ENCODE measurements at regions not wholly inside any gene's neighbourhood (a gene's known extent, or its start where the extent isn't known, plus 50 kb on each side); places are given as distances from the start of the nearest gene placed in this dataset.

DNA sequence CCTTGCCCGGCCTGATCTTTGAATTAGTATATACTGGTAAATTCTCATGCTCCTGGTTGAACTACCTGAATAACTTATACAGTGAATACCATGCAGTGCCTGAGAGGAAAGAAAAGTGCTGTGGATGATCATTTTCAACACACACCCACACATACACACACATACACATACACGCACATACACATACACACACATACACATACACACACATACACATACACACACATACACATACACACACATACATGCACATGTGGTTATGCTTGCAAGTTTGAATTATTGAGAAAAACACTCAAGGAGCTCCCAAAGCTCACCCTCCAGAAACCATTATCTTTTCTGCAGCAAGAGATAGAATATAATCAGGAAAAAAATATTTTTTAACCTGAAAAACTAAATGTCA is 366.9 kb upstream of the RASGEF1B start:
- TF ChIP-seq, protein P1, sequence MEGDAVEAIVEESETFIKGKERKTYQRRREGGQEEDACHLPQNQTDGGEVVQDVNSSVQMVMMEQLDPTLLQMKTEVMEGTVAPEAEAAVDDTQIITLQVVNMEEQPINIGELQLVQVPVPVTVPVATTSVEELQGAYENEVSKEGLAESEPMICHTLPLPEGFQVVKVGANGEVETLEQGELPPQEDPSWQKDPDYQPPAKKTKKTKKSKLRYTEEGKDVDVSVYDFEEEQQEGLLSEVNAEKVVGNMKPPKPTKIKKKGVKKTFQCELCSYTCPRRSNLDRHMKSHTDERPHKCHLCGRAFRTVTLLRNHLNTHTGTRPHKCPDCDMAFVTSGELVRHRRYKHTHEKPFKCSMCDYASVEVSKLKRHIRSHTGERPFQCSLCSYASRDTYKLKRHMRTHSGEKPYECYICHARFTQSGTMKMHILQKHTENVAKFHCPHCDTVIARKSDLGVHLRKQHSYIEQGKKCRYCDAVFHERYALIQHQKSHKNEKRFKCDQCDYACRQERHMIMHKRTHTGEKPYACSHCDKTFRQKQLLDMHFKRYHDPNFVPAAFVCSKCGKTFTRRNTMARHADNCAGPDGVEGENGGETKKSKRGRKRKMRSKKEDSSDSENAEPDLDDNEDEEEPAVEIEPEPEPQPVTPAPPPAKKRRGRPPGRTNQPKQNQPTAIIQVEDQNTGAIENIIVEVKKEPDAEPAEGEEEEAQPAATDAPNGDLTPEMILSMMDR (IDR thresholded peaks at IDR 0.05), result no peak
- DNase-seq (ENCODE audit: low spot score) (no peak), ATAC-seq (ENCODE audit: insufficient number of reproducible peaks, low FRiP score, low read depth) (no peak)
- Histone ChIP-seq H3K27me3 (replicated peaks; ENCODE audit: insufficient read depth) (no peaks in the 10 kb centered on the region), H3K27ac (no peak overlapping the region), H3K4me1 (ENCODE audit: control insufficient read depth in 1 of 2, low read depth in 2 of 2) (no peaks in the 10 kb centered on the region), H3K36me3 (no peaks in the 10 kb centered on the region), H3K4me3 (no peak overlapping the region), H3K9me3 (no peaks in the 10 kb centered on the region)

DNA sequence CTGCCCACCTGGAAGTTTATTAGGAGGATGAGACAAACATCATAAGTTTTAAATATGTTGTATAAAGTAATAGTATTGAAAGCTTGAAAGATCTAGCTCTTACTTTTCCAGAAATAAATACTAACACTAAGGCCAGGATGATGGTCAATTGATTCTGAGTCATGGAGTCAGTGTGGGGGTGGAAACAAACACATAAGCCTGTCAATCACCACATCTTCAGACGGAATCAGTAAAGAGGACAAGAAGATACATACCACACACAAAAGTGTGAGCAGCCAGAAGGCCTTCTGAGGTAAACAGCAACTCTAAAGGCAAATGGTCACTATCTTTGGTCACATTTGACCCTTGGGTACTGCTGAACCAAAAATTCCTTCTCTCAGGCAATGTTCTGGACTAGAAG is 365.0 kb upstream of the RASGEF1B start:
- no peaks in the 10 kb centered on the region for H3K9me3 ChIP-seq
- H3K4me3 ChIP-seq, result no peak overlapping the region
- H3K27ac ChIP-seq, result no peak overlapping the region
- DNase-seq (ENCODE audit: low spot score), result no peak
- TF ChIP-seq, protein P1 (IDR thresholded peaks at IDR 0.05), result no peak
- no peaks in the 10 kb centered on the region for H3K36me3 ChIP-seq
- no peaks in the 10 kb centered on the region for H3K4me1 ChIP-seq (ENCODE audit: control insufficient read depth in 1 of 2, low read depth in 2 of 2)
- H3K27me3 ChIP-seq (replicated peaks; ENCODE audit: insufficient read depth), result no peaks in the 10 kb centered on the region
- ATAC-seq (ENCODE audit: insufficient number of reproducible peaks, low FRiP score, low read depth), result no peak

DNA sequence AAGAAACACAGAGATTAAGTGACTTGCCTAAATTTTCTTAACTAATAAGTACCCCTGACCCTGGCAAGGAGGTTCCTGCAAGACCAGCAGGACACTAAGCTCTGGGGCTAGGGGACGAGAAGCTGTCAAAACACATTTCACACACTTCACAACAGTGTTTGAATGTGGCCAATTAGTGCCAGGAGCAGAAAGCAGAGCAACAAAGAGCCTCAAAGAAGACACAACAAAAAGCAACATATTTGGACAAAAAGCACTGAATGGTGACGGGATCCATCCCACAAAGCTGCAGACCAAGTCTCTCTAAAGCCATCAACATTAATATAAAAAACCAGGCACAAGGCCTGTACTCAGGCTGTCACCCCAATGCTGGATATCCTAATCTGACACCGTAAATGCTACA is 361.9 kb upstream of the RASGEF1B start:
- Histone ChIP-seq H3K4me3 (no peak overlapping the region), H3K4me1 (ENCODE audit: control insufficient read depth in 1 of 2, low read depth in 2 of 2) (no peaks in the 10 kb centered on the region), H3K27ac (no peak overlapping the region), H3K9me3 (no peaks in the 10 kb centered on the region), H3K36me3 (no peaks in the 10 kb centered on the region), H3K27me3 (replicated peaks; ENCODE audit: insufficient read depth) (no peaks in the 10 kb centered on the region)
- DNase-seq (ENCODE audit: low spot score) (no peak), ATAC-seq (ENCODE audit: insufficient number of reproducible peaks, low FRiP score, low read depth) (no peak)
- TF ChIP-seq, protein P1 (IDR thresholded peaks at IDR 0.05), result no peak

DNA sequence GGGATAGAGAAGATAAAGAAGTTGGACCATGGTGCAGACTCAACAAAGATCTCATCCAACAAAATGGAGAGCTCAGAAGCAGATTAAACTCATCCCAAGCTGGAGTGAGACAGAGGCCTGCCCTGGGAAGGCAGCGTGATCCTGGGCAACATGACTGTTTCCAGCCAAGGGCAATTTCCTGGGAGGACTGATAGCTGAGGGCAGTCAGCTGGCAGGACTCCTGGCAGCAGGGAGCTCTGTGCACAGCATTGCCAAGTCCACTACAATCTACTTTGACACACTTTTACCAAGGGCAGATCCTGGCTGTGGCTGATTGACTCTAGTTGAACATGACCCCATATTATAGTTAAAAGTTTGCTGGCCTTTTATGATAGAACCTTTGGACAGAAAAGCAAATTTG is 357.3 kb upstream of the RASGEF1B start:
- Histone ChIP-seq H3K27ac (no peak overlapping the region), H3K27me3 (replicated peaks; ENCODE audit: insufficient read depth) (no peaks in the 10 kb centered on the region), H3K4me3 (no peak overlapping the region), H3K4me1 (ENCODE audit: control insufficient read depth in 1 of 2, low read depth in 2 of 2) (no peaks in the 10 kb centered on the region), H3K36me3 (no peaks in the 10 kb centered on the region), H3K9me3 (no peaks in the 10 kb centered on the region)
- TF ChIP-seq, protein P1 (IDR thresholded peaks at IDR 0.05), result no peak
- ATAC-seq (ENCODE audit: insufficient number of reproducible peaks, low FRiP score, low read depth), result no peak
- no peak for DNase-seq (ENCODE audit: low spot score)

DNA sequence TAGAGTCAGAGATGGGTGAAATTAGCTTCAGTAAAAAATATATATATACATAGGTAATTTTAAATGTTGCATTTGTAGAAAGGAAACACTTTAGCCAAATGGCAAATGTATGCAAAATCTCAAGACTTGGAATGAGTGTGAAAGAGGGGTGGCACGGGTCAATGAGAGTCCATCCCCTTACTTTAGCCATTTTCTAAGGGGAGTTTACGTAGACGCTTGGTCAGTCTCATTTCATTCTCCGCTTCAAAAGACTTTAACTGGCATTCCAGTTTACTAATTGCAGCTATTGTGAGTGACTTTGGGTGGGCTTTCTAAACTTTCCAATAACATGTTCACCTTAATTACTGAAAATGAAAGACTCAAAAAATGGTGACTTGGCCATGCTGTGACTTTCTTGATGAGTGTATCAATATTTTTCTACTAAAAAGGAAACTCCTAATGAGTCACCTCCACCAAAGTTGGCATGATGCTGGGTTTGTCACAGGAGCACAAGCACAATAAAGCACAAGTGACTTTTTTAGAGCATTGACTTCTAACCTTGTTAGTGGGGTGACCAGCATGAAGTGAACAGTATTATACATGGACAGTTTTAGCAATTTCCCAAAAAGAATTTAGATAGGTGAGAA is 356.0 kb upstream of the RASGEF1B start:
- Histone ChIP-seq H3K4me3 (no peak overlapping the region), H3K27ac (no peak overlapping the region), H3K36me3 (no peaks in the 10 kb centered on the region), H3K27me3 (replicated peaks; ENCODE audit: insufficient read depth) (no peaks in the 10 kb centered on the region), H3K4me1 (ENCODE audit: control insufficient read depth in 1 of 2, low read depth in 2 of 2) (no peaks in the 10 kb centered on the region), H3K9me3 (no peaks in the 10 kb centered on the region)
- DNase-seq (ENCODE audit: low spot score) (no peak), ATAC-seq (ENCODE audit: insufficient number of reproducible peaks, low FRiP score, low read depth) (no peak)
- TF ChIP-seq, protein P1 (IDR thresholded peaks at IDR 0.05), result no peak

All from thoracic aorta (tissue), 2 donors.